ENCODE measurements at regions not wholly inside any gene's neighbourhood (a gene's known extent, or its start where the extent isn't known, plus 50 kb on each side); places are given as distances from the start of the nearest gene placed in this dataset.
"Not testable (repeated sequence)": the region's sequence is repeated elsewhere in the genome, so short reads cannot be mapped to it uniquely, and the experiment has no call there.

GRCh38 chr21:19440792-19441655 lies 1037.4 kb upstream of the TMPRSS15 start:
- DNase-seq: peak; percentile 17

- DNase-seq: no peak
Measured at GRCh38 chr21:19458295-19458694, 1054.7 kb upstream of the TMPRSS15 start.

GRCh38 chr21:19461481-19462205 lies 1058.1 kb upstream of the TMPRSS15 start:
- DNase-seq: no peak

- no peak for DNase-seq
Measured at GRCh38 chr21:19463966-19464365, 1060.4 kb upstream of the TMPRSS15 start.

GRCh38 chr21:19468991-19469715 lies 1065.6 kb upstream of the TMPRSS15 start:
- no peak for DNase-seq

GRCh38 chr21:19475525-19475924 lies 1071.9 kb upstream of the TMPRSS15 start:
- no peak for DNase-seq

GRCh38 chr21:19489930-19490329 lies 1086.3 kb upstream of the TMPRSS15 start:
- DNase-seq: no peak

GRCh38 chr21:19490481-19490880 lies 1086.9 kb upstream of the TMPRSS15 start:
- no peak for DNase-seq

GRCh38 chr21:19493437-19494241 lies 1090.1 kb upstream of the TMPRSS15 start:
- not testable (repeated sequence) for DNase-seq

- DNase-seq: no peak
Measured at GRCh38 chr21:19501115-19501514, 1097.5 kb upstream of the TMPRSS15 start.

- peak; percentile 23 for DNase-seq
Measured at GRCh38 chr21:19507682-19508260, 1104.2 kb upstream of the TMPRSS15 start.

- no peak for DNase-seq
Measured at GRCh38 chr21:19508442-19508841, 1104.9 kb upstream of the TMPRSS15 start.

- no peak for DNase-seq
Measured at GRCh38 chr21:19508844-19509243, 1105.3 kb upstream of the TMPRSS15 start.

- DNase-seq: no peak
Measured at GRCh38 chr21:19510057-19510456, 1106.5 kb upstream of the TMPRSS15 start.

GRCh38 chr21:19510653-19511052 lies 1107.1 kb upstream of the TMPRSS15 start:
- no peak for DNase-seq

- DNase-seq: no peak
Measured at GRCh38 chr21:19522381-19522780, 1118.8 kb upstream of the TMPRSS15 start.

GRCh38 chr21:19523061-19523460 lies 1119.5 kb upstream of the TMPRSS15 start:
- no peak for DNase-seq

- DNase-seq: no peak
Measured at GRCh38 chr21:19523746-19524145, 1120.2 kb upstream of the TMPRSS15 start.

- no peak for DNase-seq
Measured at GRCh38 chr21:19529031-19529430, 1125.4 kb upstream of the TMPRSS15 start.

GRCh38 chr21:19535356-19535755 lies 1131.8 kb upstream of the TMPRSS15 start:
- DNase-seq: no peak

GRCh38 chr21:19537116-19537515 lies 1133.5 kb upstream of the TMPRSS15 start:
- DNase-seq: no peak

- DNase-seq: no peak
Measured at GRCh38 chr21:19540287-19540686, 1136.7 kb upstream of the TMPRSS15 start.

Measured in NCI-H748 treated with DMSO at 0.1 percent for 48 hours (cell line).